GM19452 (cell line): ENCODE measurements at regions not wholly inside any gene's neighbourhood (a gene's known extent, or its start where the extent isn't known, plus 50 kb on each side); places are given as distances from the start of the nearest gene placed in this dataset.

Experiments
- ATAC-seq: cut with Tn5 transposase; IDR thresholded peaks from one replicate; pipeline ENCODE4 v1.9.1; 2021; ENCODE audit not compliant: unreplicated experiment

- no peak for ATAC-seq
Measured at GRCh38 chr12:118467641-118468305, 91.4 kb downstream of the SUDS3 start.

GRCh38 chr12:118472940-118473339 is 96.6 kb downstream of the SUDS3 start:
- ATAC-seq, result no peak

GRCh38 chr12:118480235-118480634 is 103.9 kb downstream of the SUDS3 start:
- no peak for ATAC-seq

GRCh38 chr12:118488034-118488433 is 111.7 kb downstream of the SUDS3 start:
- ATAC-seq, result no peak

GRCh38 chr12:118493962-118494361 is 117.6 kb downstream of the SUDS3 start:
- no peak for ATAC-seq

GRCh38 chr12:118494776-118495175 is 118.4 kb downstream of the SUDS3 start:
- ATAC-seq, result no peak

- ATAC-seq, result no peak
Measured at GRCh38 chr12:118495296-118495695, 118.9 kb downstream of the SUDS3 start.

GRCh38 chr12:118498171-118498570 is 121.8 kb downstream of the SUDS3 start:
- no peak for ATAC-seq

- no peak for ATAC-seq
Measured at GRCh38 chr12:118500299-118500698, 123.9 kb downstream of the SUDS3 start.

- ATAC-seq, result no peak
Measured at GRCh38 chr12:118501489-118501888, 125.1 kb downstream of the SUDS3 start.

- ATAC-seq, result no peak
Measured at GRCh38 chr12:118503476-118503875, 127.1 kb downstream of the SUDS3 start.

GRCh38 chr12:118512669-118513068 is 136.3 kb downstream of the SUDS3 start:
- no peak for ATAC-seq

- no peak for ATAC-seq
Measured at GRCh38 chr12:118513611-118514010, 137.3 kb downstream of the SUDS3 start.

GRCh38 chr12:118514297-118514696 is 137.9 kb downstream of the SUDS3 start:
- no peak for ATAC-seq

GRCh38 chr12:118520214-118521035 is 144.1 kb downstream of the SUDS3 start:
- no peak for ATAC-seq

GRCh38 chr12:118521036-118521370 is 144.6 kb downstream of the SUDS3 start:
- ATAC-seq, result no peak

GRCh38 chr12:118524446-118524845 is 148.1 kb downstream of the SUDS3 start:
- ATAC-seq, result no peak

- ATAC-seq, result no peak
Measured at GRCh38 chr12:118525216-118525615, 148.9 kb downstream of the SUDS3 start.

- ATAC-seq, result no peak
Measured at GRCh38 chr12:118526255-118527095, 150.1 kb downstream of the SUDS3 start.

- no peak for ATAC-seq
Measured at GRCh38 chr12:118527310-118527709, 151.0 kb downstream of the SUDS3 start.

GRCh38 chr12:118528625-118529024 is 152.3 kb downstream of the SUDS3 start:
- ATAC-seq, result no peak

GRCh38 chr12:118534003-118534402 is 157.6 kb downstream of the SUDS3 start:
- no peak for ATAC-seq
